GM12878 (cell line): ENCODE measurements at regions not wholly inside any gene's neighbourhood (a gene's known extent, or its start where the extent isn't known, plus 50 kb on each side); places are given as distances from the start of the nearest gene placed in this dataset.

Source experiments
- ATF7 ChIP-seq: fragments of 450-650 bp; IDR thresholded peaks from 2 replicates; pipeline ENCODE4 v1.6.1; 2016; ENCODE audit warnings: low read depth, mild to moderate bottlenecking
- BHLHE40 ChIP-seq, 2 experiments: fragments of 450-650 bp in 1 of 2; IDR thresholded peaks; 2 replicates each; pipeline ENCODE4 v1.6.1; 2011 to 2017; ENCODE audit warnings: low read depth in 2 of 2, borderline replicate concordance in 1 of 2, improper control_type of control experiment in 1 of 2, low read length in 1 of 2, mild to moderate bottlenecking in 1 of 2
- BRCA1 ChIP-seq: IDR thresholded peaks from 2 replicates; pipeline ENCODE4 v1.6.1; 2011; ENCODE audit warnings: low read depth, low read length, improper control_type of control experiment
- CHD1 ChIP-seq: IDR thresholded peaks from 2 replicates; pipeline ENCODE4 v1.6.1; 2012; ENCODE audit warnings: low read depth, low read length, improper control_type of control experiment
- DPF2 ChIP-seq: fragments of 450-650 bp; IDR thresholded peaks from 2 replicates; pipeline ENCODE4 v1.6.1; 2017; ENCODE audit warnings: mild to moderate bottlenecking
- ESRRA ChIP-seq: IDR thresholded peaks from 2 replicates; pipeline ENCODE4 v1.6.1; 2012; ENCODE audit warnings: mild to moderate bottlenecking, low read length, improper control_type of control experiment
- FOS ChIP-seq: IDR thresholded peaks from 3 replicates; pipeline ENCODE4 v1.6.1; 2011; ENCODE audit warnings: borderline replicate concordance; ENCODE audit not compliant: insufficient read length; ENCODE audit errors: extremely low read depth
- GATAD2B ChIP-seq: fragments of 450-650 bp; conservative IDR thresholded peaks from 2 replicates; pipeline ENCODE4 v1.6.1; 2017; ENCODE audit warnings: low read depth, mild to moderate bottlenecking, moderate library complexity
- HSF1 ChIP-seq: fragments of 150-350 bp; IDR thresholded peaks from 2 replicates; pipeline ENCODE4 v1.6.1; 2014; ENCODE audit warnings: mild to moderate bottlenecking, low read depth, low read length
- IRF5 ChIP-seq: fragments of 450-650 bp; IDR thresholded peaks from 2 replicates; pipeline ENCODE4 v1.6.1; 2017; ENCODE audit warnings: borderline replicate concordance
- KLF5 ChIP-seq: fragments of 450-650 bp; IDR thresholded peaks from 2 replicates; pipeline ENCODE4 v1.6.1; 2014; ENCODE audit warnings: mild to moderate bottlenecking; ENCODE audit not compliant: partially characterized antibody
- PAX5 ChIP-seq: IDR thresholded peaks from 2 replicates; pipeline ENCODE4 v1.6.1; 2011; ENCODE audit warnings: low read depth, low read length, borderline replicate concordance
- PKNOX1 ChIP-seq: fragments of 450-650 bp; IDR thresholded peaks from 2 replicates; pipeline ENCODE4 v1.6.1; 2016; ENCODE audit warnings: mild to moderate bottlenecking
- RB1 ChIP-seq: fragments of 450-650 bp; formaldehyde crosslinking; IDR thresholded peaks from 2 replicates; pipeline ENCODE4 v1.6.1; 2017; ENCODE audit warnings: mild to moderate bottlenecking, borderline replicate concordance
- SMAD5 ChIP-seq: IDR thresholded peaks from 2 replicates; pipeline ENCODE4 v1.6.1; 2016; ENCODE audit warnings: antibody characterized with exemption, low read depth
- SMARCA5 ChIP-seq: fragments of 450-650 bp; IDR thresholded peaks from 2 replicates; pipeline ENCODE4 v1.6.1; 2017; ENCODE audit warnings: mild to moderate bottlenecking
- TAF1 ChIP-seq: IDR thresholded peaks from 2 replicates; pipeline ENCODE4 v1.6.1; 2011; ENCODE audit warnings: mild to moderate bottlenecking, low read depth, low read length, borderline replicate concordance
- ZBTB11 ChIP-seq: fragments of 450-650 bp; formaldehyde crosslinking; IDR thresholded peaks from 2 replicates; pipeline ENCODE4 v1.5.0; 2022; ENCODE audit warnings: mild to moderate bottlenecking, missing genetic modification characterization
- ZBTB40 ChIP-seq: fragments of 450-650 bp; IDR thresholded peaks from 2 replicates; pipeline ENCODE4 v1.6.1; 2016; ENCODE audit warnings: mild to moderate bottlenecking, moderate library complexity, borderline replicate concordance
- ZNF207 ChIP-seq: fragments of 450-650 bp; IDR thresholded peaks from 2 replicates; pipeline ENCODE4 v1.6.1; 2014; ENCODE audit warnings: antibody characterized with exemption, mild to moderate bottlenecking, borderline replicate concordance

GRCh38 chr14:71618716-71619115, 313.5 kb upstream of the RGS6 start (continued):
- TF ChIP-seq BHLHE40 (IDR thresholded peaks at IDR 0.05; ENCODE audit: borderline replicate concordance in 1 of 2, low read depth in 2 of 2, low read length in 1 of 2) (0 out of 4 replicates have a peak, but pooled peaks of 1 of the 2 experiments have one; percentile 38), FOS (no peak), BRCA1 (no peak), ESRRA (no peak), RB1 (no peak), ZNF207 (no peak), ATF7 (peak; percentile 63), GATAD2B (no peak), ZBTB40 (no peak), PAX5 (0 out of 2 replicates have a peak, but pooled peaks have one; percentile 14), SMAD5 (no peak), KLF5 (no peak), PKNOX1 (no peak), IRF5 (no peak), CHD1 (no peak), ZBTB11 (CRISPR knock-in tag) (no peak), DPF2 (peak; percentile 65; the same call in 1 of the 2 replicates), TAF1 (no peak), HSF1 (no peak), SMARCA5 (no peak)
